Hindlimb muscle (tissue), 1 donor: ENCODE measurements at regions not wholly inside any gene's neighbourhood (a gene's known extent, or its start where the extent isn't known, plus 50 kb on each side); places are given as distances from the start of the nearest gene placed in this dataset.

Experiments used
- DNase-seq: peaks from one replicate; pipeline ENCODE4 v3.0.0-alpha.2; 2013

DNA sequence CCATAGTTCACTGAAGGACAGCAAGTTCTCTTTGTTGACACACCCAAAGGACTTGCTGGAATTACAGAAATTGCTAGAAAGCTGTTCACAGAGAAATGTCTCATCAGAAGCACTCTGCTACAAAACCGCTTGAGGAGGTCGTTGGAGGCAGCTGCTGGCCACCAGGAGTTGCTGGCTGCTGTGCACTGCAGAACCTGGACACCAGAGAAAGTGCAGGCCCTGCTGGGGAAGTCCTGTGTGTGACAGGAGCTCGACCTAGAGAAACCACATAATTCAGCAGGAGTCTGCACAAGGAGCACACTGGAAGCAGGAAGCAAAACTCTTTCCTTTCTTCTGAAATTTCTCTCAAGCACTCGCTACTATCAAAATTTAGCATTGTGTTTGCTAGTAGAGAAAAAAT lies 461.5 kb upstream of the GHITM start:
- DNase-seq = no peak

GRCh38 chr10:83678850-83679249 lies 460.5 kb upstream of the GHITM start:
- no peak for DNase-seq

DNA sequence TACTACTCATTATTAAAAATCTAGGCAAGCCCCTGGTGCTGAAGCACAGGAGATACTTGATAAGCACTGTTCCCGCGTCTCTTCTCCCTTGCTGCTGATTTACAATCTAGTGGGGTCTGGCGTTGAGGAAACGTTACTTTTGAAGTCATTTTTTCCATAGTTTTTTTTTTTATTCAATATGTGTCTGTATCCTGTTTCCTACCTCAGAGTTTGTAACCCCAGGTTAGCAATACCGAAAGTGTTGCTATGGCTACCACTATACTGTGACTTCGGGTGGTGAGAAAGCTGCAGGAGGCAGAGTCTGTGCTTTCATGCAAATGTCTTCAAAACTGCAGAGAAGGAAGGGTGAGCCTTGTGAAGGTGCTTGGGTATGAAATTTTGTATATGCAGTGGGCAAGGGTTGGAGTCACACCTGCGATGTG lies 458.8 kb upstream of the GHITM start:
- DNase-seq = no peak

DNA sequence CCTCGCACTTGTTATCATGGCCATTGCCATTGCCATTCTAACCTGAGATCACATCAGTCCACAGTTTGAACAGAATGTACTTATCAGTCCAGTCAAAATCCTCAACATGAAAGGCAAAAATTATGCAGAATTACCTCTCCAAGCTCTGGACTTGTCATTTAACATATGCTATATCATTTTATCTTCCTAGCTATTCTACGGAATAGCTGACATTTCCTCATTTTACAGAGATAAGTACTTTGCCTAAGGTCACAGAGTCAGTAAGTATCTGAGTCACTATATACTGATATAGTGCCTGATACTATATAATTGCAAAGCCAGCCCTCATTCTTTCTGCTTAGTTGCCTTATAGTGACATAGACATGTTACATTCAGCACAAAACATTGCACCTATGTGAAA lies 456.9 kb upstream of the GHITM start:
- no peak for DNase-seq

- no peak for DNase-seq
These were observed 453.9 kb upstream of the GHITM start for GRCh38 chr10:83685458-83685857.

DNA sequence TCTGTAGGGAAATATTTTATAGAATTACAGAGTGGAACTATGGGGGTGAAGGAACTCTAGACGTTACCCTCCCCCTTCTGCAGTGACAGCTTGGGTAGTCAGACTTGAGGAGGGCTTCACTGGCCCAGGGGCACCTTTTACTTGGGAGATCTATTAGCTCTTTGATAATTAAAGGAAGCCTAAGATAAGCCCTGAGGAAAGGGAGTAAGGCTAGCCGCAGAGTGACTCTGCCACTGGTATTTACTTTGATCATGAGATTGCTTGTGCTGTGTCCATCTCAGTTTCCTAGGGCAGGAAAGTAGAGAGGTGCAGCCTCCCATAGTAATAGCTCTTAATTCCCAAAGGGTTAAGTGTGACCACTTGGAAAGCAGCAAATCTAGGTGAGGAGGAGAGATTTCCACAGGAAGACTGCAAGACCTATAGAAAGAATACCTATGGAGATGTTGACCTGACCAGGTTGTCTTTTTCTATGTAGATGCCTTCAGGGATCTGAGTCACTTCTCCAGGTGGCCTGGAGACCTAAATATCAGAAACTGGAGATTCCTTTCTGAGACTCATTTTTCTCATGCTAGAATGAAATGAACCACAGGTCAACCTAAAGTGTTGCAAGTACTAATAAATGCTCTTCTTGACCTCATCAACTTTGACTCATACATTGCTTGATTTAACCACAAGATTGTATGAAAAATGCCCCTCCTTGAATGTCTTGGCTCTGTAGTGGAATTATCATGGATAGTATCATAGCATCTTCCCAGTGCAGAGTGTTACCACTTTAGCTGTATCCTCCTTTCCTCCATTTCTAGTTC lies 447.3 kb upstream of the GHITM start:
- no peak for DNase-seq

DNA sequence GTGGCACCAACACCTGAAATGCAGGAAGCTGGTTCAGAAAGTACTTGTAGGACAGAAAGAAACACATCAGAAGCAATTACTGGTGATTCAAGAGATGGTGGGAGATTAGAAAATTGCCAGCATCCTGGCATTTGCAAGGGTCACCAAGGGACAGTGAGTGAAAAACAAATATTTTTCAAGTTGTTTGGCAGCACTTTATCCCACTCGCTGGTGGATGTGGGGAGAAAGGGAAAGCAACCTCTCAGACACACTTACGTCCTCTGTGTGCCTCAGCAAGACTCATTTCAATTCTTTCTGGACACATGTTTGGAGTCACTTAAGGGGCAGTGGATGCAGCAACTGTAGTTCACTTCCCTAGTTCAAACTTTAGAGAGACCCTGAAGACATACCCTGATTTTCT lies 440.4 kb upstream of the GHITM start:
- DNase-seq = no peak

DNA sequence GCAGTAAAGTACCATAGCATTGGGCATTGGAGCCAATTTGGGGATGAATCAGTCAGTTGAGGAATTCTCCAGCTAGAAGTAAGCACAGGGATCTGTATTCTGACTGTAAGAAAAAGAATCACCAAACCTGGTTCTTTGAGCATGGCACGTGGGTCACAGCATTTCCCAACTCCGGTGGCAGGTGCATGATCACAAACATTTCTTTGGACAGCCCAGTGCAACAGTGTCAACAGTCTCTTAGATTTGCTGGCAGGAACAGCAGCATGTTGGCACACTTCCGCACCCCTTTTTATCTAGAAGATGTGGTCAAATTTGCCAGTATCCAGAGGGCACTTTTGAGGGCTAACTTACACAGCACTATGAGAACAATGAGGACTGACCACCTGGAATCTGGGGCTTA lies 437.5 kb upstream of the GHITM start:
- DNase-seq = no peak

GRCh38 chr10:83702731-83703130 lies 436.6 kb upstream of the GHITM start:
- no peak for DNase-seq

GRCh38 chr10:83706120-83706519 lies 433.2 kb upstream of the GHITM start:
- no peak for DNase-seq

- DNase-seq = no peak
These were observed 432.2 kb upstream of the GHITM start for GRCh38 chr10:83706952-83707582.

DNA sequence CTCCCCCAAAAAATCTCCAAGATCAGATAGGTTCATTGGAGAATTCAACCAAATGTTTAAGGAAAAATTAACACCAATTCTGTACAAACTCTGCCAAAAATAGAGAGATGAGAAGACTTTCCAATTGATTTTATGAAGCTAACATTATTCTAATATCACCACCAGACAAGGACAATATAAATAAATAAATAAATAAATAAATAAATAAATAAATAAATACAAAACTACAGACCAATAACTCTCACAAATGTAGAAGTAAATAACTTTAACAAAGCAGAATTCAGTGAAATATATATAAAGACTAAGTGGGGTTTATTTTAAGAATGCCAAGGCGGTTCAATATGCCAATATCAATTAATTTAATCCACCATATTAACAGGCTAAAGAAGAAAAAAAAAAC lies 425.9 kb upstream of the GHITM start:
- no peak for DNase-seq

DNA sequence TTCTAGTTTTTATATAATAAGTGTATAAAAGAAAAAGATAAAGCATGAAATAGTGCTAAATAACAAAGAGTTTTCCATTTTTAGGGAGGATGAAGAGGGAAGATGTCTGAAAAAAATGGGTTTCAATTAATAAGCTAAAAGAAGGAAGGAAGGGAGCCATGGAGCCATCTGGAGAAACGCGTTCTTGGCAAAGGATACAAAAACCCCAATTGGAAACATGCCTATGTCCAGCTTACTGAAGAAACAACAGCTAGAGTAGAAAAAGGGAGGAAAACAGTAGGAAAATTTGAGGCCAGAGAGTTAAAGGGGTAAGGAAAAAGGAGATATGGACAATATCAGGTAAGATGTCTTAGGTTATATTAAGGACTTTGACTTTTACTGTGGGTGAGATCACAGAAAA lies 416.2 kb upstream of the GHITM start:
- DNase-seq = no peak

- no peak for DNase-seq
These were observed 414.7 kb upstream of the GHITM start for GRCh38 chr10:83724471-83725241.

GRCh38 chr10:83725567-83725966 lies 413.7 kb upstream of the GHITM start:
- DNase-seq = no peak

GRCh38 chr10:83734278-83734677 lies 405.0 kb upstream of the GHITM start:
- DNase-seq = no peak

DNA sequence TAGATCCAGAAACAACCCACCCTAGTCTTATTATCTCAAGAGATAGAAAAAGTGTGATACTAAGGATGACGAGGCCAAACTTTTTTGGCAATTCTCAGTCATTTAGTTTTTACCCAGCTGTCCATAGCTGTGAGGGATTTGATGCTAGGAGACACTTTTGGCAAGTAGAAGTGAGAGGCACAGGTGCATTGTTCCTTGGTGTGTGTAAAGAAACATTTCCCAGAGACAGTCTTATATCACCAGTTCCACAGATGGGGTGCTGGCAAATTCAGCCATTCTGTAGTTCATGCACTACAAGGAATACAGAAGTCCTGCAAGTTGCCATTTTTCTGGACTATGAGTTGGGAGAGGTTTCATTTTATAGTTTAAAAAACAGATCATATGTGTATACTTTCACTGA lies 403.3 kb upstream of the GHITM start:
- no peak for DNase-seq

DNA sequence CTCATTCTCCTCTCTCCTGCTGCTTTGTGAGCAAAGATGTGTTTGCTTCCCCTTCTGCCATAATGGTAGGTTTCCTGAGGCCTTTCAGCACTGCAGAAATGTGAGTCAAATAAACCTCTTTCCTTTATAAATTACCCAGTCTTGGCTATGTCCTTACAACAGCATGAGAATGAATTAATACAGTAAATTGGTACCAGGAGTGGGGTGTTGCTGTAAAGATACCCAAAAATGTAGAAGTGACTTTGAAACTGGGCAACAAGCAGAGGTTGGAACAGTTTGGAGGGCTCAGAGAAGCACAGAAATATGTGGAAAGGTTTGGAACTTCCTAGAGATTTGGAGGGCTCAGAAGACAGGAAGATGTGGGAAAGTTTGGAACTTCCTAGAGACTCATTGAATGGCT lies 388.7 kb upstream of the GHITM start:
- DNase-seq = no peak

GRCh38 chr10:83753490-83753889 lies 385.8 kb upstream of the GHITM start:
- no peak for DNase-seq

- no peak for DNase-seq
These were observed 384.5 kb upstream of the GHITM start for GRCh38 chr10:83754857-83755256.

GRCh38 chr10:83760142-83760541 lies 379.2 kb upstream of the GHITM start:
- no peak for DNase-seq

DNA sequence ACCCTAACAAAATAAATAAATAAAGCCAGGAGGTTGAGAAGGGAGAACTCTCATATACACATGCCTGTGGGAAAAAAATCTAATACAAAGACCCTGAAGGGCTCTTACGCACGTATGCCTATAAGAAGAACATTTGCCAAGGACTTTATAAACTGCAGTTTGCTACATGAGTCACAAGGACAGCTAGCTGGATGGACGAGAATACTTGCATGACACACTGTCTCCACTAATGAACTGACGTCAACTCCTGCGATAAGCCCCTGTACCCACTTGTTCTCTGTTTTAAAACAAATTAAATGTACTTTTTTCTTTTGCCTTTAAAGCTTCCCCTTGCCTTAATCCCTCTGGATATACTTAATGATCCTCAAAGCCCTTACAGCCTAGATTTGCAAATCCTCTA lies 374.6 kb upstream of the GHITM start:
- DNase-seq = no peak

GRCh38 chr10:83765731-83766130 lies 373.6 kb upstream of the GHITM start:
- no peak for DNase-seq
